GM12878 (cell line): ENCODE measurements at regions not wholly inside any gene's neighbourhood (a gene's known extent, or its start where the extent isn't known, plus 50 kb on each side); places are given as distances from the start of the nearest gene placed in this dataset.

ENCODE experiments used
- ATAC-seq: fragments of 200-7000 bp; cut with Tn5 transposase; 3 replicates; pipeline ENCODE4 v1.9.1; 2020; ENCODE audit warnings: mild to moderate bottlenecking, moderate library complexity
- BruUV-seq: library from RNA; stranded (reverse); fragments of 400-500 nt; replicated peaks from 2 replicates; lab custom pipeline; 2021; lab: Mats Ljungman, UMichigan
- CTCF ChIA-PET: fragments of 300-600 bp; sonication (Branson Sonifier 250); formaldehyde crosslinking; extraction: SDS; loops from one replicate; lab custom pipeline; 2021; ENCODE audit warnings: inconsistent platforms; lab: Yijun Ruan, JAX
- POLR2A ChIA-PET: fragments of 350-600 bp; formaldehyde crosslinking; extraction: SDS; loops from one replicate; lab custom pipeline; 2021; ENCODE audit warnings: inconsistent platforms; lab: Charles Lee
- RAD21 ChIA-PET: fragments of 300-600 bp; sonication (Branson Sonifier 250); formaldehyde crosslinking; loops from one replicate; lab custom pipeline; 2023; ENCODE audit warnings: antibody characterized with exemption; ENCODE audit not compliant: unreplicated experiment; lab: Charles Lee
- SMC1A ChIA-PET: fragments of 300-600 bp; sonication (Branson Sonifier 250); formaldehyde crosslinking; loops from one replicate; lab custom pipeline; 2023; ENCODE audit not compliant: unreplicated experiment, uncharacterized antibody; lab: Charles Lee
- DNase-seq: peaks from one replicate; pipeline ENCODE4 v3.0.0-alpha.2; 2011; ENCODE audit warnings: low read depth, low spot score
- FAIRE-seq: peaks from 3 replicates; lab custom pipeline; 2011; peaks lifted over from hg19 to GRCh38; lab: Jason Lieb, UNC
- H2AFZ ChIP-seq: 2 replicates; pipeline ENCODE4 v1.6.0; 2011; ENCODE audit warnings: low read depth, low read length, control low read depth; ENCODE audit not compliant: control insufficient read depth
- H3K27ac ChIP-seq: 2 replicates; pipeline ENCODE4 v1.5.1; 2011; ENCODE audit warnings: control low read depth; ENCODE audit not compliant: control insufficient read depth, insufficient read depth
- H3K27me3 ChIP-seq, 2 experiments: replicated peaks in 1 of 2; 2 replicates each; pipeline versions ENCODE4 v1.6.0 to v1.6.1; 2011; ENCODE audit warnings: low read length in 1 of 2; ENCODE audit not compliant: control insufficient read depth in 2 of 2, insufficient read depth in 2 of 2
- H3K36me3 ChIP-seq, 2 experiments: 2 replicates each; pipeline ENCODE4 v1.5.1; 2011; ENCODE audit warnings: low read length in 1 of 2; ENCODE audit not compliant: control insufficient read depth in 2 of 2, insufficient read depth in 2 of 2
- H3K4me1 ChIP-seq: 2 replicates; pipeline ENCODE4 v1.6.1; 2011; ENCODE audit warnings: mild to moderate bottlenecking, low read length, moderate library complexity, mixed read lengths; ENCODE audit not compliant: control insufficient read depth, insufficient read depth
- H3K4me2 ChIP-seq: 2 replicates; pipeline ENCODE4 v1.6.0; 2011; ENCODE audit warnings: control low read depth; ENCODE audit not compliant: control insufficient read depth, insufficient read depth
- H3K4me3 ChIP-seq: fragments of 200-600 bp; sonication (generic); 2 replicates; pipeline ENCODE4 v1.5.1; 2016
- H3K79me2 ChIP-seq: 2 replicates; pipeline ENCODE4 v1.6.0; 2011; ENCODE audit warnings: low read length; ENCODE audit not compliant: control insufficient read depth, insufficient read depth
- H3K9ac ChIP-seq: 2 replicates; pipeline ENCODE4 v1.8.0; 2011; ENCODE audit warnings: low read length, control low read depth, mixed read lengths; ENCODE audit not compliant: control insufficient read depth, insufficient read depth
- H3K9me3 ChIP-seq: replicated peaks from 3 replicates; pipeline ENCODE4 v1.5.1; 2011; ENCODE audit warnings: mild to moderate bottlenecking, low read length; ENCODE audit not compliant: control insufficient read depth, insufficient read depth
- H4K20me1 ChIP-seq: 2 replicates; pipeline ENCODE4 v1.6.0; 2011; ENCODE audit not compliant: control insufficient read depth, insufficient read depth
- PAX5 ChIP-seq: IDR thresholded peaks from 2 replicates; pipeline ENCODE4 v1.6.1; 2011; ENCODE audit warnings: low read depth, low read length, borderline replicate concordance
- RAD21 ChIP-seq: IDR thresholded peaks from 2 replicates; pipeline ENCODE4 v1.6.1; 2011; ENCODE audit warnings: mild to moderate bottlenecking, low read depth, low read length, moderate library complexity; ENCODE audit not compliant: insufficient read depth
- SMC3 ChIP-seq: IDR thresholded peaks from 2 replicates; pipeline ENCODE4 v1.6.1; 2011; ENCODE audit warnings: low read length, improper control_type of control experiment, borderline replicate concordance
- WGBS: methylation state at CpG from one replicate; pipeline ENCODE4 v1.1.6; 2016; ENCODE audit warnings: low lambda C conversion rate; ENCODE audit not compliant: insufficient replicate concordance, insufficient coverage; ENCODE audit errors: missing lambda C conversion rate; 5-methylcytosine and 5-hydroxymethylcytosine counted together
- in situ Hi-C: fragments of 300-500 bp; cut with MboI; formaldehyde crosslinking; loops from 9 replicates; pipeline ENCODE4 v1.14.3; 2018; ENCODE audit warnings: mixed read lengths
- intact Hi-C: fragments of 100-400 bp; cut with micrococcal nuclease; formaldehyde crosslinking; loops from one replicate; pipeline ENCODE4 v1.14.2; 2022; ENCODE audit not compliant: unreplicated experiment
- TF ChIP-seq, protein P1 (sequence below), 3 experiments: IDR thresholded peaks in 2 of 3; conservative IDR thresholded peaks in 1 of 3; 2 replicates each; pipeline ENCODE4 v1.5.1; 2011; ENCODE audit warnings: low read depth in 3 of 3, low read length in 3 of 3, mild to moderate bottlenecking in 3 of 3, control low read depth in 2 of 3, moderate library complexity in 2 of 3, inconsistent platforms in 1 of 3, mixed read lengths in 1 of 3; ENCODE audit not compliant: control insufficient read depth in 2 of 3, insufficient read depth in 1 of 3; ENCODE audit errors: extremely low read depth in 1 of 3
- TF ChIP-seq, protein P2 (sequence below): fragments of 450-650 bp; IDR thresholded peaks from 2 replicates; pipeline ENCODE4 v1.6.1; 2018; ENCODE audit warnings: mild to moderate bottlenecking, low read depth, moderate library complexity; ENCODE audit not compliant: partially characterized antibody

DNA sequence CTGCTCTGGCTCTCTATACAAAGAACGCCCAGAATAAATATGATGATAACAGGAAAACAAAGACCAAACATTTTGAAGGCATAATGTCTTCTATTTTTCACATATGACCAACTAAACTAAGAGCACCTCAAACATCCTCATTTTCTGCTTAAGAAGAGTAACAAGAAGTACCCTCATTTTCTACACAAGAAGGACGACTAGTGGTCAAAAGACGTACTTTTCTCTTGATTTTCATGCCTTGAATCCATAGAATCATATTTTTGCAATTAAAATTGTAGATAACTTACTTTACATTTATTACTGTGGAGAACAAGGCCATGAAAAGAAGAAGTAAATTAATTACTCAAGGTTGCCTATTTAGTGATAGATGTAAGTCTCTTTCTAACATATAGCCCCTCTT is 358.6 kb downstream of the DUSP6 start:
- Histone ChIP-seq H4K20me1 (no peaks in the 10 kb centered on the region), H3K27ac (no peak overlapping the region), H3K4me1 (no peaks in the 10 kb centered on the region)
- WGBS: 25% methylated on average over 3 of the region's 3 CpGs
- TF ChIP-seq, protein P1, sequence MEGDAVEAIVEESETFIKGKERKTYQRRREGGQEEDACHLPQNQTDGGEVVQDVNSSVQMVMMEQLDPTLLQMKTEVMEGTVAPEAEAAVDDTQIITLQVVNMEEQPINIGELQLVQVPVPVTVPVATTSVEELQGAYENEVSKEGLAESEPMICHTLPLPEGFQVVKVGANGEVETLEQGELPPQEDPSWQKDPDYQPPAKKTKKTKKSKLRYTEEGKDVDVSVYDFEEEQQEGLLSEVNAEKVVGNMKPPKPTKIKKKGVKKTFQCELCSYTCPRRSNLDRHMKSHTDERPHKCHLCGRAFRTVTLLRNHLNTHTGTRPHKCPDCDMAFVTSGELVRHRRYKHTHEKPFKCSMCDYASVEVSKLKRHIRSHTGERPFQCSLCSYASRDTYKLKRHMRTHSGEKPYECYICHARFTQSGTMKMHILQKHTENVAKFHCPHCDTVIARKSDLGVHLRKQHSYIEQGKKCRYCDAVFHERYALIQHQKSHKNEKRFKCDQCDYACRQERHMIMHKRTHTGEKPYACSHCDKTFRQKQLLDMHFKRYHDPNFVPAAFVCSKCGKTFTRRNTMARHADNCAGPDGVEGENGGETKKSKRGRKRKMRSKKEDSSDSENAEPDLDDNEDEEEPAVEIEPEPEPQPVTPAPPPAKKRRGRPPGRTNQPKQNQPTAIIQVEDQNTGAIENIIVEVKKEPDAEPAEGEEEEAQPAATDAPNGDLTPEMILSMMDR (IDR thresholded peaks at IDR 0.05 in 2 of 3, conservative IDR thresholded peaks at IDR 0.05 in 1 of 3; ENCODE audit: control insufficient read depth in 2 of 3, extremely low read depth in 1 of 3, insufficient read depth in 1 of 3, low read depth in 3 of 3, low read length in 3 of 3): peak; percentile 31 to 54 (median 37); a peak in 4 of 6 replicates
- TF ChIP-seq, protein P2, sequence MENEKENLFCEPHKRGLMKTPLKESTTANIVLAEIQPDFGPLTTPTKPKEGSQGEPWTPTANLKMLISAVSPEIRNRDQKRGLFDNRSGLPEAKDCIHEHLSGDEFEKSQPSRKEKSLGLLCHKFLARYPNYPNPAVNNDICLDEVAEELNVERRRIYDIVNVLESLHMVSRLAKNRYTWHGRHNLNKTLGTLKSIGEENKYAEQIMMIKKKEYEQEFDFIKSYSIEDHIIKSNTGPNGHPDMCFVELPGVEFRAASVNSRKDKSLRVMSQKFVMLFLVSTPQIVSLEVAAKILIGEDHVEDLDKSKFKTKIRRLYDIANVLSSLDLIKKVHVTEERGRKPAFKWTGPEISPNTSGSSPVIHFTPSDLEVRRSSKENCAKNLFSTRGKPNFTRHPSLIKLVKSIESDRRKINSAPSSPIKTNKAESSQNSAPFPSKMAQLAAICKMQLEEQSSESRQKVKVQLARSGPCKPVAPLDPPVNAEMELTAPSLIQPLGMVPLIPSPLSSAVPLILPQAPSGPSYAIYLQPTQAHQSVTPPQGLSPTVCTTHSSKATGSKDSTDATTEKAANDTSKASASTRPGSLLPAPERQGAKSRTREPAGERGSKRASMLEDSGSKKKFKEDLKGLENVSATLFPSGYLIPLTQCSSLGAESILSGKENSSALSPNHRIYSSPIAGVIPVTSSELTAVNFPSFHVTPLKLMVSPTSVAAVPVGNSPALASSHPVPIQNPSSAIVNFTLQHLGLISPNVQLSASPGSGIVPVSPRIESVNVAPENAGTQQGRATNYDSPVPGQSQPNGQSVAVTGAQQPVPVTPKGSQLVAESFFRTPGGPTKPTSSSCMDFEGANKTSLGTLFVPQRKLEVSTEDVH: no peak
- TF ChIP-seq SMC3 (peak; percentile 60; the same call in 1 of the 2 replicates), PAX5 (no peak), RAD21 (peak; percentile 62)
- TF ChIP-seq, all 136 proteins: peak for 3
- Histone ChIP-seq H3K79me2 (no peaks in the 10 kb centered on the region), H3K4me2 (no peak overlapping the region), H3K27me3 (no peaks in the 10 kb centered on the region), H3K9ac (no peak overlapping the region), H3K4me3 (no peak overlapping the region), H3K36me3 (no peaks in the 10 kb centered on the region), H3K9me3 (no peaks in the 10 kb centered on the region), H2AFZ (no peak overlapping the region)
- in situ Hi-C loops: no loop called here
- RAD21 ChIA-PET: interaction anchor here (0.8 to 1.7 kb wide), 4 partner anchors 192 to 882 kb away, joined by 3 to 6 read pairs (median 4); no protein-coding TSS in a partner anchor
- ATAC-seq (peak; percentile 75), DNase-seq (no peak), FAIRE-seq (no peak)
- intact Hi-C loops: loop anchor here (1.0 to 5.0 kb wide), 3 partner anchors 361 to 882 kb away; no protein-coding TSS in a partner anchor
- CTCF ChIA-PET: interaction anchor here (0.6 to 2.7 kb wide), 16 partner anchors 12 to 885 kb away, joined by 3 to 15 read pairs (median 4); no protein-coding TSS in a partner anchor
- POLR2A ChIA-PET: interaction anchor here (0.8 kb wide), 1 partner anchor 42 kb away, joined by 3 read pairs; no protein-coding TSS in a partner anchor
- BruUV-seq: no TSS peak
- SMC1A ChIA-PET: interaction anchor here (0.6 to 2.5 kb wide), 9 partner anchors 8 to 839 kb away, joined by 3 to 14 read pairs (median 4); no protein-coding TSS in a partner anchor
